HG03378 (cell line): ENCODE measurements at regions not wholly inside any gene's neighbourhood (a gene's known extent, or its start where the extent isn't known, plus 50 kb on each side); places are given as distances from the start of the nearest gene placed in this dataset.
"Not testable (repeated sequence)": the region's sequence is repeated elsewhere in the genome, so short reads cannot be mapped to it uniquely, and the experiment has no call there.

ENCODE experiments used
- ATAC-seq: cut with Tn5 transposase; IDR thresholded peaks from one replicate; pipeline ENCODE4 v1.9.1; 2021; ENCODE audit warnings: mild to moderate bottlenecking, moderate library complexity; ENCODE audit not compliant: unreplicated experiment

DNA sequence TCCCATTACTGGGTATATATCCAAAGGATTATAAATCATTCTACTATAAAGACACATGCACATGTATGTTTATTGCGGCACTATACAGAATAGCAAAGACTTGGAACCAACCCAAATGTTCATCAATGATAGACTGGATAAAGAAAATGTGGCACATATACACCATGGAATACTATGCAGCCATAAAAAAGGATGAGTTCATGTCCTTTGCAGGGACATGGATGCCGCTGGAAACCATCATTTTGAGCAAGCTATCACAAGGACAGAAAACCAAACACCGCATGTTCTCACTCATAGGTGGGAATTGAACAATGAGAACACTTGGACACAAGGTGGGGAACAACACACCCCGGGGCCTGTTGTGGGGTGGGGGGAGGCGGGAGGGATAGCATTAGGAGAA lies 57.0 kb upstream of the NEUROD1 start:
- not testable (repeated sequence) for ATAC-seq

GRCh38 chr2:181738074-181738473 lies 57.8 kb upstream of the NEUROD1 start:
- no peak for ATAC-seq

DNA sequence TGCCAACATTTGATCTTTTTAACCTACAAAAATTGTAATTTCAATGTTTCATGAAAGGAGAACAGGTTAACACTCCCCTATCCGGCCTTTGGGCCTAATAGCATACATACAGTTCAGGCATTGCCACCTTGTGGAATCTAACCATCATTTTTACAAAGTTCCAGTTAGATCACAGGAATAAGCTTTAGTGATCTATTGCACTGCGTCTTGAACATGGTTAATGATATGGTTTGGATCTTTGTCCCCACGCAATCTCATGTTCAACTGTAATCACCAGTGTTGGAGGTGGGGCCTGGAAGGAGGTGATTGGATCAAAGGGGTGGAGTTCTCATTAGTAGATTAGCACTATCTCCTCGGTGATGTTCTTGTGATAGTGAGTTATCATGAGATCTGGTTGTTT lies 58.2 kb upstream of the NEUROD1 start:
- no peak for ATAC-seq

DNA sequence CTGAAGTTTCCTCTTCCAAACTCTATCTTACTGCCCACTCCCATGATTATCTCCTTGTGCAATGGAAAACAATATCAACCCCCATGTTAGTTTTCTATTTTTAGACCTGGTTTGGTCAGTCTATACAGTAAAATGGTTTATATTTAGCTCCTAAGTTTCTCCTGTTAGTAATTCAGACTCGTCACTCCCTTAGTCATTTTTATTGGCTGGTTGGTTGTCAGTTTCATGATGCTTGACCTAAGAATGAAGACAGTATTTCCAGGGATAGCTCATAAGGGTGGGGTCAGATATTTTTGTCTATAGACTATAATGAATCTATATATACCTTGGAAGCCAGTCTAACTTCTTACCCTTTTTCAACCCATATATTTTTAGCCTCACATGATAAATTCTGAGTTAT lies 61.4 kb upstream of the NEUROD1 start:
- no peak for ATAC-seq

DNA sequence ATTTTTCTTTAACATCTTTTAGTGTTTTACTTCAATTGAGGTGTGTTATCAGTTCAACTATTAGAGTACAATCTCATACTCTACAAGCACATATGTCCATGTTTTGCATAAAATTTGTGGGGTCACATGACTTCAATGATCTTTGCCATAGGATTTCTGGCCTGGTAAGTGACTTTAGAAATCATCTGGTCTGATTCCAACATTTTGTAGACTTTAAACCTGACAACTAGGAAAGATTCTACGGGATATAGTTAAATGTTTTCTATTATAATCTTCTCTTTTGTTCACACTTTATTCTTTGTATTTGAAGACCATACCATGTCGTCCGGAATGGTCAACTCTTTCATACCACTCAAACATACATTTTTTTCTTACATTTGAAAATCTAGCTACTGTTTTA lies 62.0 kb upstream of the NEUROD1 start:
- ATAC-seq, result no peak

DNA sequence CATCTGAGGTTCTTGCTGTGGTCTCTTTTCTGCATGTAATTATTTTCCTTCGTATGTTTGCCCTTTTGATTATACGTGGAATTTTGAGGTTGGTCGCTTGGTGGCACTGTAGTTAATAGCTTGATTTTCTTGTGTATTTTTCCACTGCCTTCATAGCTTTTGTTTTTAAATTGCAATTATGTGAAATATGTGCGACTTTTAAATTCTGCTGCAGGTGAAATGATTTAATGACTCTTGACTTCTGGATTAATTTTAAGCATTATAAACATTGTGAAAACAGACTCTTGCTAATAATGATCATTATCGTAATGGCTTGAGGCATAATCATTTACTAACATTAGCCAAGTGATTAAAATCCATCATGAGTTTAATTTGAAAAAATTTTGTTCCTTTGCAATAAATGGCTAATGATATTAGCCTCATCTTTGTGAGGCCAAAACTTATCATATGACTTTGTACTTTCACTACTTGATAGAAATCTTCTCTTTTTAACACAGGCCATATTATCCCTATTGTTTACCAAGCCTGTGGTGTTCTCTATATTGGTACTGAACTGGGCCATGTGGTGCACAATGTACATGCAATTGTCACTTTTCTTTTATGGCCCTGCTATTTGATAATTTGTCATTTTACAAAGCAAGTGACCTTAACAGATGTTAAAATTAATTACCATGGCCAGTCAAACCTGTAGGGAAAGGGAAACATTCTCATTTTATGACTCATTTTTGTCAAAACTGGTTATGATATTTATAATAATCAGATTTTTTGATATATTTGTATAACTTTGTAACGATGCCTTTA lies 62.8 kb upstream of the NEUROD1 start:
- ATAC-seq, result no peak

GRCh38 chr2:181743723-181744031 lies 63.4 kb upstream of the NEUROD1 start:
- no peak for ATAC-seq

DNA sequence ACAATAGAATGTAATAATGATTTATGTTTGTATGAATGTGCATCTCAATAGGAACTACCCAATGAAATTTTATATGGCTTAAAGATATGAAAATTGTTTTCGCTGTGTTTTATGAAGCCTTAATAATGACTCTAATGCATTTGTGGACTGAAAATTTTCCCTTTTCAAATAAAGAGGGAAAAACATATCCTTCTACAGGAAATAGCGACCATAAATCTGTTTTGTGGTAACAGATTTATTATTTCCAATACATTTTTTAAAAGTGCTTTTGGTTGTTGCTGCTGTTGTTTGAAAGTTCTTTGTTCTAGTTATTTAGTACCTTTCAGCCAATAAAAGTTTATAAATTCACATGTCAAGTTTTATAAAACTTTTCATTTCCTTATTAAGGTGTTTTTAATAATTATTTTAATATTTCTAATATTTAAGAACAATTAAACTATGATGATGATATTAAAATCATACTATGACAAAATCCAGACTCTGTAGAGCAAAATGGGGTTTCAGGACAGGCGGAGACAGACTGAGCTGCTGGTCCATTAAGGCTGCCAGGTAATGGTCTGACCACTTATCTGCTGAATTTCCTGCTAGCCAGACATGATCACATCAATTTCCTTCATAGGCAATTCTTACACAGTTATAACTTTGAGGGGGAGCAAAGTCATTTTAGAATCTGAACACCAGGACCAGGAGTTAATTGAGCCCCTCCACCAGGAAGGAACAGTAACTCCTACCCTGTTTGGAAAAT lies 65.7 kb upstream of the NEUROD1 start:
- ATAC-seq, result no peak

DNA sequence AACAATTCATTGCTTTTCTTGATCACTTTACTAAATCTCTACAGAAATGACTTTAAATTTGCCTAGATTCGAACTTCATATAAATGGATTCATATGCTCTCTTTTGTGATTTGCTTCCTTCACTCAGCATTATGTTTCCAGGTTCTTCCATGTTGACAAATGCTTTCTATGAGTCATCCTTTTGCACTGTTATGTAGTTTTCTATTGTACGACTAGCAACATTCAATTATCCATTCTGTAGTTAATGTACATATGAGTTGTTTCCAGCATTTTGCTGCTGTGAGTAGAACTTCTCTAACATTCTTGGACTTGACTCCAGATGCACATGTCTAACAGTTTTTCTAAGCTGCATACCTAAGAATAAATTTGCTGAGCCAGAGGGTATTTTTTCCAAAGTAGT lies 66.5 kb upstream of the NEUROD1 start:
- no peak for ATAC-seq

DNA sequence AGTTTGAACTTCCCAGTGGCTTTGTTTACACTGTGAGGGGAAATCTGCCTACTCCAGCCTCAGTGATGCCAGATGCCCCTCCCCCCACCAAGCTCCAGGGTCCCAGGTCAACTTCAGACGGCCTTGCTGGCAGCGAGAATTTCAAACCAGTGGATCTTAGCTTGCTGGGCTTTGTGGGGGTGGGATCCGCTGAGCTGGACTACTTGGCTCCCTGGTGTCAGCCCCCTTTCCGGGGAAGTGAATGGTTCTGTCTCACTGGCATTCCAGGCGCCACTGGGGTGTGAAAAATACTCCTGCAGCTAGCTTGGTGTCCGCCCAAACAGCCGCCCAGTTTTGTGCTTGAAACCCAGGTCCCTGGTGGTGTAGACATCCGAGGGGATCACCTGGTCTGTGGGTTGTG lies 70.0 kb upstream of the NEUROD1 start:
- ATAC-seq, result no peak

- no peak for ATAC-seq
Measured at GRCh38 chr2:181751266-181752030, 71.1 kb upstream of the NEUROD1 start.

- ATAC-seq, result no peak
Measured at GRCh38 chr2:181752301-181752700, 72.0 kb upstream of the NEUROD1 start.

- ATAC-seq, result no peak
Measured at GRCh38 chr2:181753686-181754085, 73.4 kb upstream of the NEUROD1 start.

DNA sequence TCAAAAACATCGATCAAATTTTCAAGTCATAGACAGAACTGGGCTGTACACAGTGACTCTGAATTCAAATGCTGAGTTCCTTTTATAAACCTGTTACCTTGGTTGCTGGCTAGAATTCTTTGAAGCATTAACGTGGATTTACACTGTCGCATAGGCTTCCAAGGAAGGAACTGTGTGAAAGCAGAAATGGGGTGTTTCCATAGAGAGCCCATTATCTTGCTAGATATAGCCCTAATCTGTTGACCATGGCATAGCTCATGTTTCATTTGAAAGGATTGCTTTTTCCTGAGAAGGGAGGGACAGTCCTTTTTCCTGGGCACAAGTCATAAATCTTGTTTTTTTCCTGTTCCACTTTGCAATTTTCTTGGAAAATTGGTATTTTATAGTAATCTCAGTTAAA lies 73.8 kb upstream of the NEUROD1 start:
- no peak for ATAC-seq

DNA sequence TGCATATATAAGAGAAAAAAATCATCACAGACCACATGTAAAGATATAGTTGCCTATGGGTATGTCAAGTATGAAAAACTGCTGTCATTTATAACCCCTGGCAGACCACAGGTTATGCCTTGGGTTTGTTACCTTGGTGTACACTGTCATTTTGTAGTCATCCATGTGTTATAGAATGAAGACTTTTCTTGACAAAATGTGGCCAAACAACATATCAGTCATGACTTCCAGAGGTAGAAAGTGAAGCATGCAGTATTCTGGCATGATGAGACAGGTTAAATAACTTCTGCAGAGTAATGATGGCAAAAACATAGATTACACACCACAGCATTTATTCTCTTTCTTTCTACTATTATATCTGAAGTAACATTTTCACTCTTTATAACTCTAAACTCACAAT lies 74.9 kb upstream of the NEUROD1 start:
- no peak for ATAC-seq

- ATAC-seq, result no peak
Measured at GRCh38 chr2:181760521-181760920, 80.2 kb upstream of the NEUROD1 start.

GRCh38 chr2:181761175-181761574 lies 80.9 kb upstream of the NEUROD1 start:
- ATAC-seq, result no peak

DNA sequence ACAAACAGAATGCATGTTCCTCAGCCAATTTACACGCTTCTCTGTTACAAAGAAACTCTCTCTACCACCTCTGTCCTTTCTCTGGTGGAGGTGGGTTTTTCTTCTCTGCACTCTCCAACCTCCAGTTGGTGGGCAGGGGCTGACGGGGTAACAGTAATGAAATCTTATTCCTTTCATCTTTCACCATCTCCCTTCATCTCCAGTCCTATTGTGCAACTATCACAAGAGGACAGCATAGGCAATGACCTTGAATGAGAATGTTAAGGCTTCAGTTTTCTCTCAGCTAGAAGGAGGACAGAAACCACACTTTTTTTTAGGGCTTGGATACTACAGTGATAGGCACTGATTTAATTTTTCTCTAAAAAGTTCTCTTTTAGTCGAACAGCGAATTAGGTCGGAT lies 81.7 kb upstream of the NEUROD1 start:
- ATAC-seq, result no peak

DNA sequence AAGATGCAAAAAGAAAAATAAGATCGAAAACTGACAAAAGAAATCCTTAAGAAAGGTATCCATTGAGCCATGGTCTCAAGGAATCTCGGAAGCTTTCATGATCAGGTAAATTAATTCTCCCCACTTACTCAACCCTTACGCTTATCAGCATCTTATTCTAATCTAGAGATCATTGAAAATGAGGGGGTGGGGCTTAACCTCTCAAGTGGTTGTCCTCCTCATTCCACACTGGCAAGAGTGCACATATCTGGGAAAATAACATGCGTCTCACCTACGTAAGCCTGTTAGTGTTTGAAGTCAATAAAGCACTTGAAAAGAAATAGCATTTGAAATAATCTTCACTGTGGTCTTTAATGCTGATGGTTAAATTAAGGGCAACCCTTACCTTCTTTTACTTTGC lies 82.5 kb upstream of the NEUROD1 start:
- ATAC-seq, result no peak

- ATAC-seq, result no peak
Measured at GRCh38 chr2:181763423-181763822, 83.1 kb upstream of the NEUROD1 start.

DNA sequence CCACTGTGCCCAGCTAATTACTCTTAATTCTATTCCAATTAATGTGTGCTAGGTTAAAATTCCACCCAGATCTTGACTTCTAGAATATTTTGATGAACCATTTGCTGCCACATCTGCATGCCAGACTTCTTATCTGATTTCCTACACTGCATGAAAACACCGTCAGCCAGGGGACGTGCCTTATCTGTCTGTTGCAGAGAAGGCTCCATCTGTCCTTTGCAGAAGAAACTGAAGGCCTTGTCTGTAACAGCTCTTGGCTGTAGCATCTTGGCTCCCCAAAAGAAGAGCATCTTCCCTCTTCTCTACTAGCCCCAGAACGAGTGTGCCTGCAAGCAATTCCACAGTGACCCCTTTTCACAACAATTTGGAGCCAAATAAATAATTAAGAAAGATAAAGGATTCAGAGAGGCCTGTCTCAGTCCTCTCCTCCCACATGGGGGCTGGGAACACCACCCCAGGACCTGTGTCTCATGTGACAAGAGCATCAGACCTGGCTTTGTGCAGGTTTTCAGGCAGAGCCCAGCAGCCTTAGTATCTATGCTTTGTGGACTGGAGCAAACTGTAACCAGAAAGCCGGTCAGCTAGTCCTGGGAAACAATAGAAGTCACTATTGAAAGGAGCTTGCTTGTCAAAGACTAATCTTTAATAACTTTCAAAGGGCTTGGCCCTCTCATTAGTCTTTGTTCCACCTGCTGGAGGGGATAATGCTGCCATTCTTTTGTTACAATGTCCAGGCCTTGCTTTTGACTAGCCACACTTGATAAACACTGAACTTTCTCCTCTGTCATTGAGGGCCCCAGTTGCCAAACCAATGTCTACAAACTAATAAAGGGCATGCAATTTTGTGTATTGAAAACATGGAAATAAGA lies 84.0 kb upstream of the NEUROD1 start:
- no peak for ATAC-seq
